ENCODE measurements at regions not wholly inside any gene's neighbourhood (a gene's known extent, or its start where the extent isn't known, plus 50 kb on each side); places are given as distances from the start of the nearest gene placed in this dataset.

- CTCF ChIA-PET, result interaction anchor here (0.7 to 2.8 kb wide), 25 partner anchors 10 to 662 kb away, joined by 3 to 19 read pairs (median 4); partner anchors contain the start of genes POM121L2 and ZKSCAN3
- no peak for TF ChIP-seq CTCF (IDR thresholded peaks at IDR 0.05; ENCODE audit: control extremely low read depth, extremely low read depth, low read depth, missing control alignments)
- POLR2A ChIA-PET, result no interaction called here
- peak; percentile 73 for DNase-seq (ENCODE audit: extremely low spot score)
These were observed 215.2 kb upstream of the ZNF184 start for GRCh38 chr6:27688014-27688586.

GRCh38 chr6:27687154-27688013 lies 214.5 kb upstream of the ZNF184 start:
- ChIA-PET POLR2A (interaction anchor here (0.6 to 1.0 kb wide), 3 partner anchors 52 to 540 kb away, joined by 3 to 4 read pairs (median 3); a partner anchor contains a TSS), CTCF (interaction anchor here (0.7 to 2.8 kb wide), 25 partner anchors 9 to 662 kb away, joined by 3 to 19 read pairs (median 4); partner anchors contain the start of genes POM121L2 and ZKSCAN3)
- peak; percentile 83 for DNase-seq (ENCODE audit: extremely low spot score)
- TF ChIP-seq CTCF (IDR thresholded peaks at IDR 0.05; ENCODE audit: control extremely low read depth, extremely low read depth, low read depth, missing control alignments), result peak; percentile 94

- ChIA-PET POLR2A (interaction anchor here (0.5 kb wide), 1 partner anchor 538 kb away, joined by 3 read pairs; a partner anchor contains a TSS), CTCF (no interaction called here)
- no peak for TF ChIP-seq CTCF (IDR thresholded peaks at IDR 0.05; ENCODE audit: control extremely low read depth, extremely low read depth, low read depth, missing control alignments)
- DNase-seq (ENCODE audit: extremely low spot score), result no peak
These were observed 212.4 kb upstream of the ZNF184 start for GRCh38 chr6:27685279-27685678.

DNA sequence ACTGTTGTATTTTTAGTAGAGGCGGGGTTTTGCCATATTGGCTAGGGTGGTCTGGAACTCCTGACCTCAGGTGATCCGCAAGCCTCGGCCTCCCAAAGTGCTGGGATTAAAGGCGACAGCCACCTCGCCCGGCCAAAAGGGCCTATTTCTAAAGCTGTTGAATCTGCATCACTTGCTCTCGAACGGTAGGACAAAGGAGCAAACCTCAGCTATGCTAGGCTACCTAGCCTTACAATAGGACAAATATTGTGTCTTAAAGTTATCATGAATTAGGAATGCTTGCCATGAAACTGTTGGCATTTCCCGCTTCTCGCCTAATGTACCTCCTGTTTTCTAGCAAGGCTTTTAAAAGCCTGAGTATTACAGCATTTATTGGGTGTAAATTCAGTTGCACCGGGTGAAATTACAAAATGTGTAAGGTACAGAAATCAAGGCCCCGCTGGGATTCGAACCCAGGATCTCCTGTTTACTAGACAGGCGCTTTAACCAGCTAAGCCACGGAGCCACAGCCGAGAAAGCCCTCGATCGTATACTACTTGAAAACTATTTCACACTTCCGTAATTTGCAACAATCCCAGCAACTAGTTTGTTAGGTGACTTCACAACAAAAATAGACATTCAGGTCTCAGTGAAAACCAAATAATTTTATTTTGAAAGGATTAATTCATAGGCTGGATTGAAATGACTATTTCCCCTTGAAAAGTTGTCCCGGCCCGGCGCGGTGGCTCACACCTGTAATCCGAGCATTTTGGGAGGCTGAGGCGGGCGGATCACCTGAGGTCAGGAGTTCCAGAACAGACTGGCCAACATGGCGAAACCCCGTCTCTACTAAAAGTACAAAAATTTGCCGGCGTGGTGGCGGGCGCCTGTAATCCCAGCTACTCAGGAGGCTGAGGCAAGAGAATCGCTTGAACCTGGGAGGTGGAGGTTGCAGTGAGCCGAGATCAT lies 211.6 kb upstream of the ZNF184 start:
- peak; percentile 61 for DNase-seq (ENCODE audit: extremely low spot score)
- ChIA-PET CTCF (interaction anchor here (1.2 kb wide), 1 partner anchor 14 kb away, joined by 5 read pairs; no protein-coding TSS in a partner anchor), POLR2A (no interaction called here)
- no peak for TF ChIP-seq CTCF (IDR thresholded peaks at IDR 0.05; ENCODE audit: control extremely low read depth, extremely low read depth, low read depth, missing control alignments)

GRCh38 chr6:27679964-27680694 lies 207.2 kb upstream of the ZNF184 start:
- no peak for TF ChIP-seq CTCF (IDR thresholded peaks at IDR 0.05; ENCODE audit: control extremely low read depth, extremely low read depth, low read depth, missing control alignments)
- POLR2A ChIA-PET, result interaction anchor here (0.9 kb wide), 1 partner anchor 533 kb away, joined by 3 read pairs; a partner anchor contains a TSS
- CTCF ChIA-PET, result interaction anchor here (0.7 to 3.1 kb wide), 6 partner anchors 7 to 213 kb away, joined by 3 to 12 read pairs (median 4); a partner anchor contains a TSS
- DNase-seq (ENCODE audit: extremely low spot score), result no peak
